Spleen (tissue), 7 donors: ENCODE measurements at regions not wholly inside any gene's neighbourhood (a gene's known extent, or its start where the extent isn't known, plus 50 kb on each side); places are given as distances from the start of the nearest gene placed in this dataset.

Source experiments
- CTCF ChIP-seq, 11 experiments: fragments of 200-600 bp in 7 of 11; fragments of 450-650 bp in 4 of 11; sonication (generic) in 4 of 11; IDR thresholded peaks in 8 of 11; conservative IDR thresholded peaks in 3 of 11; 1 replicate in 7 of 11; 2 replicates in 4 of 11; pipeline versions ENCODE4 v1.4.0 to v1.8.0; 2016 to 2021; ENCODE audit warnings: antibody characterized with exemption in 11 of 11, inconsistent platforms in 4 of 11, mild to moderate bottlenecking in 1 of 11
- POLR2A ChIP-seq, 3 donors: fragments of 450-650 bp; IDR thresholded peaks; one replicate each; pipeline ENCODE4 v1.5.1; 2017; ENCODE audit warnings: antibody characterized with exemption in 3 of 3, mild to moderate bottlenecking in 1 of 3
- POLR2AphosphoS5 ChIP-seq, 3 donors: sonication (generic); formaldehyde crosslinking; IDR thresholded peaks; one replicate each; pipeline ENCODE4 v1.5.1; 2017; ENCODE audit warnings: antibody characterized with exemption in 3 of 3
- donor health status: DM: no; HTN: no; CAD: no; lungs with moderate emphysema.
- donor health status: DM: no; HTN: no; CAD: no.
- donor health status: DM: no; HTN: no; CAD: no.

GRCh38 chr10:56472978-56473377 lies 111.9 kb upstream of the ZWINT start:
- TF ChIP-seq CTCF (IDR thresholded peaks at IDR 0.05 in 8 of 11, conservative IDR thresholded peaks at IDR 0.05 in 3 of 11) (no peak), POLR2AphosphoS5 (IDR thresholded peaks at IDR 0.05) (no peak), POLR2A (IDR thresholded peaks at IDR 0.05) (no peak)
